Glutamatergic neuron (in vitro differentiated cells): ENCODE measurements at regions not wholly inside any gene's neighbourhood (a gene's known extent, or its start where the extent isn't known, plus 50 kb on each side); places are given as distances from the start of the nearest gene placed in this dataset.

Experiments used
- DNase-seq: peaks from one replicate; pipeline ENCODE4 v3.0.0; 2022
- H3K27ac Mint-ChIP-seq: one replicate; pipeline ENCODE4 v1.8.0; 2020; ENCODE audit warnings: mild to moderate bottlenecking, mixed read lengths, inconsistent platforms; ENCODE audit not compliant: unreplicated experiment
- H3K27me3 Mint-ChIP-seq: one replicate; pipeline ENCODE4 v1.8.0; 2020; ENCODE audit warnings: mild to moderate bottlenecking, moderate library complexity, mixed read lengths, inconsistent platforms; ENCODE audit not compliant: unreplicated experiment
- H3K36me3 Mint-ChIP-seq: one replicate; pipeline ENCODE4 v1.8.0; 2020; ENCODE audit warnings: mild to moderate bottlenecking, mixed read lengths, inconsistent platforms; ENCODE audit not compliant: unreplicated experiment
- H3K4me1 Mint-ChIP-seq: one replicate; pipeline ENCODE4 v1.8.0; 2020; ENCODE audit warnings: mild to moderate bottlenecking, low read depth, mixed read lengths, inconsistent platforms; ENCODE audit not compliant: unreplicated experiment
- H3K4me3 Mint-ChIP-seq: one replicate; pipeline ENCODE4 v1.8.0; 2020; ENCODE audit warnings: mild to moderate bottlenecking, mixed read lengths, inconsistent platforms; ENCODE audit not compliant: unreplicated experiment
- H3K9me3 Mint-ChIP-seq: one replicate; pipeline ENCODE4 v1.8.0; 2020; ENCODE audit warnings: mild to moderate bottlenecking, moderate library complexity, mixed read lengths, inconsistent platforms; ENCODE audit not compliant: unreplicated experiment
- TF ChIP-seq, protein P1 (sequence below): fragments of 200-600 bp; sonication (generic); IDR thresholded peaks from one replicate; pipeline ENCODE4 v1.5.0; 2021; ENCODE audit not compliant: partially characterized antibody, unreplicated experiment

DNA sequence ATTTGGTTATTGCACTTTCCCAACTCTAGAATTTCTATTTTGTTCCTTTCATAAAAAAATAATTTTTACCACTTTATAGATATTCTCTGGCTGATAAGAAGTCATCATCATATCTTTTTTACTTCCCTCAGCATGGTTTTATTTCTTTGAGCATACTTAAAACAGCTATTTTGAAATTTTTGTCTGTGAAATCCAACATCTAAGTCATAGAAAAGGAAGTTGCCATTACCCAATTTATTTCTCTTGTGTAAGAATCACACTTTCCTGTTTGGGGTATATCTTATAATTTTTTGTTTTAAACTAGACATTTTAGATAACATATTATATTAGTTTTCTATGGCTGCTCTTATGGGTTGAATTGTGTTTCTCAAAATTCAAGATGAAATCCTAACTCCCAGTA, 400.2 kb upstream of the OR4E1 start:
- Mint-ChIP-seq H3K27ac (no peak overlapping the region), H3K9me3 (peaks cover 3% of the 10 kb centered on the region), H3K4me3 (no peak overlapping the region), H3K27me3 (peaks cover 2% of the 10 kb centered on the region), H3K4me1 (peaks cover 8% of the 10 kb centered on the region), H3K36me3 (no peaks in the 10 kb centered on the region)
- TF ChIP-seq, protein P1, sequence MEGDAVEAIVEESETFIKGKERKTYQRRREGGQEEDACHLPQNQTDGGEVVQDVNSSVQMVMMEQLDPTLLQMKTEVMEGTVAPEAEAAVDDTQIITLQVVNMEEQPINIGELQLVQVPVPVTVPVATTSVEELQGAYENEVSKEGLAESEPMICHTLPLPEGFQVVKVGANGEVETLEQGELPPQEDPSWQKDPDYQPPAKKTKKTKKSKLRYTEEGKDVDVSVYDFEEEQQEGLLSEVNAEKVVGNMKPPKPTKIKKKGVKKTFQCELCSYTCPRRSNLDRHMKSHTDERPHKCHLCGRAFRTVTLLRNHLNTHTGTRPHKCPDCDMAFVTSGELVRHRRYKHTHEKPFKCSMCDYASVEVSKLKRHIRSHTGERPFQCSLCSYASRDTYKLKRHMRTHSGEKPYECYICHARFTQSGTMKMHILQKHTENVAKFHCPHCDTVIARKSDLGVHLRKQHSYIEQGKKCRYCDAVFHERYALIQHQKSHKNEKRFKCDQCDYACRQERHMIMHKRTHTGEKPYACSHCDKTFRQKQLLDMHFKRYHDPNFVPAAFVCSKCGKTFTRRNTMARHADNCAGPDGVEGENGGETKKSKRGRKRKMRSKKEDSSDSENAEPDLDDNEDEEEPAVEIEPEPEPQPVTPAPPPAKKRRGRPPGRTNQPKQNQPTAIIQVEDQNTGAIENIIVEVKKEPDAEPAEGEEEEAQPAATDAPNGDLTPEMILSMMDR = no peak
- no peak for DNase-seq

DNA sequence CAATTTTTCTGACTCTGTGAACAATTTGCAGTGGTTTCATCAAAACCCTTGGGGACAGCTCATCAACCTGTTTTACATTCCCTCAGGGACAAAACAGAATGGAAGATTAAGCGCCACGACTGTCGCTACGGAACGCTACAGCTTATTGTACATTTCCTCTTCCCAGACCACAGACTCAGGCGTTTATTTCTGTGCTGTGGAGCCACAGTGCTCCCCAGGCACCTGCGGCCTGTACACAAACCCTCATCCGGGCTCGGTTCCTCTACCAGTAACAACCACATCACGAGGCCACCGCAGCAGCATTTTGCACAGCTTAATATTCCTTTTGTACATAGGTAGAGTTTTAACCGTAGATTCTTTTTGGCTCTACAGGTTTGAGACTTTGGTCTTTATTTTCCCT, 397.4 kb upstream of the OR4E1 start:
- Mint-ChIP-seq H3K4me3 (no peak overlapping the region), H3K9me3 (peaks cover 3% of the 10 kb centered on the region), H3K4me1 (peaks cover 8% of the 10 kb centered on the region), H3K36me3 (no peaks in the 10 kb centered on the region), H3K27ac (no peak overlapping the region), H3K27me3 (peaks cover 2% of the 10 kb centered on the region)
- DNase-seq = no peak
- TF ChIP-seq, protein P1 = no peak

DNA sequence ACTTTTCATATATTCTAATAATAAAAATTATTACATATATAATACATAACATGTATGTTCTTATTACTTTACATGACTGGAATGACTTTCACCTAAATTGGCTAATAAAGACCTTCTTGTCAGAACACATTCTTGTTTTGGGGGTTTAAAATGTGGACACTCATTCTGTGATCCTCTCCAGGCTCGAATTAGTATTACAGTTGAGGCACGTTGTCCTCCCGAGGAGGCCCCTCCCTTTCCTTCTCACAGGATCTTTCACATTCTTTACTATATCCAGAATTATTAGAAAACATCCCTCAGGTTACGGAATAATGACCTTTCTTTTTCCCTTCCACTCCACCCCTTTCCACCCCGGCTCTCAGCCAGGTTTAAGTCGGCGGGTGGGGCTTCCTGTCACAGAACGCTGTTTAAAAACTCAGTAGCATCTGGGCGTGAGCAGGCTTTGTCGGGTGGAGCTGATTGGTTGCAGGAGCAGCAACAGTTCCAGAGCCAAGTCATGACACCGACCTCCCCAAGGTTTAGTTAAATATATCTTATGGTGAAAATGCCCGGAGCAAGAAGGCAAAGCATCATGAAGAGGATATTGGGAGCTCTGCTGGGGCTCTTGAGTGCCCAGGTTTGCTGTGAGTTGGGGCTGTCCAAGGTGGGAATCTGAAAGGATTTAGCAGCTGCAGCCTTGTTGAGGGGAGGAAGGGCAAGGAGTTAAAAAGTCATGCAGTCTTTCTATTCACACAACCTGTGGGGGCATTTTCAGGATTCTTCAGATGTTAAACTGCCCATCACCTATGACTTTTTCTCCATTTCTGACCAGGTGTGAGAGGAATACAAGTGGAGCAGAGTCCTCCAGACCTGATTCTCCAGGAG, 396.7 kb upstream of the OR4E1 start:
- peak; percentile 19 for DNase-seq
- TF ChIP-seq, protein P1 = no peak
- Mint-ChIP-seq H3K27me3 (peaks cover 2% of the 10 kb centered on the region), H3K36me3 (no peaks in the 10 kb centered on the region), H3K4me1 (peaks cover 8% of the 10 kb centered on the region), H3K4me3 (peak overlapping the region; percentile 65), H3K9me3 (peaks cover 3% of the 10 kb centered on the region), H3K27ac (no peak overlapping the region)

DNA sequence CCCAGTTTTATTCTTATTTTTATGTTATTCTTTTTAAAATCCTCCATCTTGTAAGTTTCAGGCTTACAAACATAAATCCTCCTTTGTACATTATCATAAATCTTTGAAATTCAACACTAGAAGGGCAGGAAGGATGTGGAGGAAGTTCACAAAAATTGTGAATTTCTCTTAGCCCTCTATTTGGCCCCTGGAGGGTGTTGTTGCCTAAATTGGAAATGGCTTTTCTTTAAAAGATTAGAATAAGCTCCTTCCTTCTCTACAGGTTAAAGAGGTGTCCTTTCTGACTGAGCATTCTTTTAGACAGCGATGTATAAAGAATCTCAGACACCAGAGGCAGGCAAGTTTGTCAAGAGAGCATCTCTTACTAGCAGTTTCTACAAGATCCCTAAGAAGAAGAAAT, 391.7 kb upstream of the OR4E1 start:
- TF ChIP-seq, protein P1 = no peak
- no peak overlapping the region for H3K4me3 Mint-ChIP-seq
- DNase-seq = no peak
- peaks cover 1% of the 10 kb centered on the region for H3K9me3 Mint-ChIP-seq
- no peaks in the 10 kb centered on the region for H3K27me3 Mint-ChIP-seq
- H3K27ac Mint-ChIP-seq = no peak overlapping the region
- H3K36me3 Mint-ChIP-seq = no peaks in the 10 kb centered on the region
- peaks cover 2% of the 10 kb centered on the region for H3K4me1 Mint-ChIP-seq

DNA sequence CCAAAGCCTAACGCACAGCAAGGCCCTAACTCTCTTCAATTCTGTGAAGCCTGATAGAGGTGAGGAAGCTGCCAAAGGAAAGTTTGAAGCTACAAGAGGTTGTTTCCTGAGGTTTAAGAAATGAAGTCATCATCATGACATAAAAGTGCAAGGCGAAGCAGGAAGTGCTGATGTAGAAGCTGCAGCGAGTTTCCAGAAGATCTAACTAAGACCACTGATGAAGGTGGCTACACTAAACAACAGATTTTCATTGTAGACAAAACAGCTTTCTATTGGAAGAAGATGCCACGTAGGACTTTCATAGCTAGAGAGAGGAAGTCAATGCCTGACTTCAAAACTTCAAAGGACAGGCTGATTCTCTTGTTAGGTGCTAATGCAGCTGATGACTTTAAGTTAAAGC, 385.6 kb upstream of the OR4E1 start:
- no peak for DNase-seq
- Mint-ChIP-seq H3K27me3 (no peaks in the 10 kb centered on the region), H3K9me3 (peaks cover 6% of the 10 kb centered on the region), H3K4me1 (no peaks in the 10 kb centered on the region), H3K27ac (no peak overlapping the region), H3K36me3 (peaks cover 16% of the 10 kb centered on the region), H3K4me3 (no peak overlapping the region)
- TF ChIP-seq, protein P1 = no peak
